A549 (cell line): ENCODE measurements at regions not wholly inside any gene's neighbourhood (a gene's known extent, or its start where the extent isn't known, plus 50 kb on each side); places are given as distances from the start of the nearest gene placed in this dataset.

Source experiments
- CTCF ChIP-seq: fragments of >200 bp; sonication (Bioruptor Twin); formaldehyde crosslinking; IDR thresholded peaks from 3 replicates; pipeline ENCODE4 v1.5.1; 2016
- EP300 ChIP-seq, 2 experiments: fragments of >200 bp; sonication (Bioruptor Twin); formaldehyde crosslinking; IDR thresholded peaks; 2 replicates in 1 of 2; 3 replicates in 1 of 2; pipeline ENCODE4 v1.6.1; 2016 to 2017
- HDAC2 ChIP-seq: fragments of 200-600 bp; sonication (generic); IDR thresholded peaks from 2 replicates; pipeline ENCODE4 v1.6.1; 2016
- MAZ ChIP-seq: fragments of 150-350 bp; IDR thresholded peaks from 2 replicates; pipeline ENCODE4 v1.6.1; 2014; ENCODE audit warnings: antibody characterized with exemption, low read depth, low read length, borderline replicate concordance
- NFE2L2 ChIP-seq: fragments of 150-350 bp; conservative IDR thresholded peaks from 2 replicates; pipeline ENCODE4 v1.6.1; 2014; ENCODE audit warnings: low read length
- POLR2A ChIP-seq: IDR thresholded peaks from 2 replicates; pipeline ENCODE4 v1.6.1; 2012; ENCODE audit warnings: mild to moderate bottlenecking, low read length
- RAD21 ChIP-seq, 2 experiments: fragments of >200 bp in 1 of 2; sonication (Bioruptor Twin) in 1 of 2; formaldehyde crosslinking in 1 of 2; IDR thresholded peaks in 1 of 2; conservative IDR thresholded peaks in 1 of 2; 2 replicates in 1 of 2; 3 replicates in 1 of 2; pipeline ENCODE4 v1.6.1; 2012 to 2018; ENCODE audit warnings: inconsistent platforms in 1 of 2
- RFX5 ChIP-seq: fragments of 450-650 bp; IDR thresholded peaks from 2 replicates; pipeline ENCODE4 v1.7.1; 2014; ENCODE audit warnings: antibody characterized with exemption, mild to moderate bottlenecking, moderate library complexity
- SREBF2 ChIP-seq: fragments of 450-650 bp; IDR thresholded peaks from 2 replicates; pipeline ENCODE4 v1.6.1; 2014; ENCODE audit warnings: mild to moderate bottlenecking, moderate library complexity

- no peak for TF ChIP-seq HDAC2
- TF ChIP-seq CTCF: no peak
- no peak for TF ChIP-seq NFE2L2
- no peak for TF ChIP-seq MAZ
- no peak for TF ChIP-seq POLR2A
- TF ChIP-seq EP300 (IDR thresholded peaks at IDR 0.05): no peak
- TF ChIP-seq RFX5: no peak
- no peak for TF ChIP-seq SREBF2
- no peak for TF ChIP-seq RAD21 (conservative IDR thresholded peaks at IDR 0.05 in 1 of 2, IDR thresholded peaks at IDR 0.05 in 1 of 2)
These were observed 314.8 kb downstream of the TSN start for GRCh38 chr2:122070241-122070731.
